PC-9 (cell line): ENCODE measurements at regions not wholly inside any gene's neighbourhood (a gene's known extent, or its start where the extent isn't known, plus 50 kb on each side); places are given as distances from the start of the nearest gene placed in this dataset.

Experiments
- BruUV-seq: library from RNA; stranded (reverse); fragments of 400-500 nt; replicated peaks from 2 replicates; lab custom pipeline; 2021; lab: Mats Ljungman, UMichigan
- CTCF ChIA-PET: fragments of 300-600 bp; sonication (Branson Sonifier 250); formaldehyde crosslinking; loops from one replicate; lab custom pipeline; 2022; ENCODE audit warnings: antibody characterized with exemption; lab: Charles Lee
- POLR2A ChIA-PET: fragments of 300-600 bp; sonication (Branson Sonifier 250); formaldehyde crosslinking; loops from one replicate; lab custom pipeline; 2022; ENCODE audit warnings: antibody characterized with exemption; ENCODE audit not compliant: unreplicated experiment; lab: Charles Lee
- DNase-seq, 2 experiments: peaks; one replicate each; pipeline versions ENCODE4 v3.0.0 to v3.0.0-alpha.2; 2015 to 2022; ENCODE audit warnings: mixed read lengths in 1 of 2
- H2AFZ ChIP-seq: fragments of 200-600 bp; sonication (generic); 2 replicates; pipeline ENCODE4 v1.8.1; 2017; ENCODE audit warnings: antibody characterized with exemption
- H3F3A ChIP-seq: fragments of 200-600 bp; sonication (generic); 2 replicates; pipeline ENCODE4 v1.8.1; 2017; ENCODE audit warnings: antibody characterized with exemption, mild to moderate bottlenecking, low read depth; ENCODE audit not compliant: insufficient read depth
- H3K27ac ChIP-seq: fragments of 200-600 bp; sonication (generic); 2 replicates; pipeline ENCODE4 v1.6.1; 2016; ENCODE audit warnings: mixed run types
- H3K27me3 ChIP-seq: fragments of 200-600 bp; sonication (generic); 2 replicates; pipeline ENCODE4 v1.6.1; 2016; ENCODE audit warnings: low read depth, mixed run types; ENCODE audit not compliant: insufficient read depth
- H3K36me3 ChIP-seq: fragments of 200-600 bp; sonication (generic); 2 replicates; pipeline ENCODE4 v1.6.1; 2016; ENCODE audit warnings: low read depth, mixed run types
- H3K4me1 ChIP-seq: fragments of 200-600 bp; sonication (generic); replicated peaks from 2 replicates; pipeline ENCODE4 v1.6.1; 2016; ENCODE audit warnings: mixed run types; ENCODE audit not compliant: insufficient read depth
- H3K4me2 ChIP-seq: fragments of 200-600 bp; sonication (generic); 2 replicates; pipeline ENCODE4 v1.6.1; 2017; ENCODE audit warnings: mixed run types
- H3K4me3 ChIP-seq: fragments of 200-600 bp; sonication (generic); 2 replicates; pipeline ENCODE4 v1.6.1; 2016; ENCODE audit warnings: mixed run types
- H3K79me2 ChIP-seq: fragments of 200-600 bp; sonication (generic); 2 replicates; pipeline ENCODE4 v1.6.1; 2017; ENCODE audit warnings: low read depth, mixed run types
- H3K9me2 ChIP-seq: fragments of 200-600 bp; sonication (generic); 2 replicates; pipeline ENCODE4 v1.8.1; 2017; ENCODE audit warnings: mild to moderate bottlenecking; ENCODE audit not compliant: insufficient read depth
- H3K9me3 ChIP-seq: fragments of 200-600 bp; sonication (generic); 2 replicates; pipeline ENCODE4 v1.8.1; 2016; ENCODE audit warnings: low read depth; ENCODE audit not compliant: insufficient read depth
- H4K20me1 ChIP-seq: fragments of 200-600 bp; sonication (generic); 2 replicates; pipeline ENCODE4 v1.8.1; 2017; ENCODE audit not compliant: insufficient read depth
- CTCF ChIP-seq: fragments of 200-600 bp; sonication (generic); conservative IDR thresholded peaks from 2 replicates; pipeline ENCODE4 v1.6.1; 2017; ENCODE audit warnings: mixed run types, antibody characterized with exemption, mild to moderate bottlenecking, moderate library complexity
- EZH2 ChIP-seq: fragments of 200-600 bp; sonication (generic); IDR thresholded peaks from 2 replicates; pipeline ENCODE4 v1.8.0; 2017; ENCODE audit warnings: antibody characterized with exemption, low read depth
- intact Hi-C: fragments of 100-400 bp; cut with micrococcal nuclease; formaldehyde crosslinking; loops from one replicate; pipeline ENCODE4 v1.10.0; 2022; ENCODE audit not compliant: unreplicated experiment

DNA sequence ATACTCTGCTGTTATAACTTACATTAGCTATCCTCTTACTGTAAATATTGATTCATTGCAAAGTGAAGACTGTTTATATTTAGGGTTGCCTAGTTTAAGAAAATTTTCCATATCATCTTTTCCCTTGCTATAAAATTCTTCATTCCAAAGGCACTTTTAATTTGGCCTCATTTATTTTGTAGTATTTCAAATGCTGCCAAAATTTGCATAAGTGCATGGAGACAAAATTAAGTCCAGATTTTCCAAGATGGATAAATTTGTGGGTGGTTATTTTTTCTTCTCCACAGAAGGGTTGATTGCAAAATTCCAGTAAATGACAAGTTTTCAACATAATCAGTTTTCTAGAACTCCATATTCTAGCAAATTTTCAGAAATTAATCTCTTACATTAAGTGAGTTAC, 141.5 kb upstream of the MTAP start:
- no peak for TF ChIP-seq CTCF
- no peak for TF ChIP-seq EZH2
- no TSS peak for BruUV-seq
- intact Hi-C loops = no loop called here
- H3F3A ChIP-seq = no peaks in the 10 kb centered on the region
- no peaks in the 10 kb centered on the region for H3K36me3 ChIP-seq
- CTCF ChIA-PET = no interaction called here
- H3K4me2 ChIP-seq = no peak overlapping the region
- no peaks in the 10 kb centered on the region for H3K4me1 ChIP-seq
- H4K20me1 ChIP-seq = no peaks in the 10 kb centered on the region
- H3K9me3 ChIP-seq = no peaks in the 10 kb centered on the region
- DNase-seq = no peak
- H3K4me3 ChIP-seq = no peak overlapping the region
- no peak overlapping the region for H2AFZ ChIP-seq
- POLR2A ChIA-PET = no interaction called here
- H3K27ac ChIP-seq = no peak overlapping the region
- no peaks in the 10 kb centered on the region for H3K9me2 ChIP-seq
- H3K27me3 ChIP-seq = no peaks in the 10 kb centered on the region
- H3K79me2 ChIP-seq = no peaks in the 10 kb centered on the region

- POLR2A ChIA-PET = no interaction called here
- intact Hi-C loops = no loop called here
- Histone ChIP-seq H3K9me2 (no peaks in the 10 kb centered on the region), H3K4me2 (no peak overlapping the region), H3F3A (no peaks in the 10 kb centered on the region), H3K27ac (no peak overlapping the region), H3K27me3 (no peaks in the 10 kb centered on the region), H3K36me3 (no peaks in the 10 kb centered on the region), H3K9me3 (no peaks in the 10 kb centered on the region), H3K4me1 (no peaks in the 10 kb centered on the region), H3K79me2 (no peaks in the 10 kb centered on the region), H4K20me1 (no peaks in the 10 kb centered on the region), H2AFZ (no peak overlapping the region), H3K4me3 (no peak overlapping the region)
- TF ChIP-seq CTCF (no peak), EZH2 (no peak)
- DNase-seq = no peak
- BruUV-seq = no TSS peak
- CTCF ChIA-PET = no interaction called here
Measured at GRCh38 chr9:21661626-21662025, 140.8 kb upstream of the MTAP start.

DNA sequence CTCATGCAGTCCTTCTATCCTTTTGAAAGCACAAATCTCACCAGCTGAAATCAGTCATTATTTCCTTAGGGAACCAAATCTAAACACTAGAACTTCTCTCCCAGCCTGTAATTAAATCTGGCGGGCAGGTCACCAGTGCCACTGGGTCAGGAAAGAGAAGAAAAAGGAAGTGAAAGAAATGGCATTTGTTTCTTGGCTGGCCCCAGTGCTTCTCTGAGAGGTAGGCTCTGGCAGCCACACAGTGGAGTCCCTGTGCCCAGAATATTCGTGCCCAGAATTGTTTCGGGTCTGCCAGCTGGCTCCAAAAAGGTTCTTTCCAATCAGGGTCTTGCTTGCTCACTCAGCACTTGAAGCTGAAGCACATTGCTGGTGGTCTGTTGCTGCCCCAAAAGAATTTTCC, 133.9 kb upstream of the MTAP start:
- H3K4me2 ChIP-seq = no peak overlapping the region
- no peaks in the 10 kb centered on the region for H3K36me3 ChIP-seq
- no peak overlapping the region for H3K4me3 ChIP-seq
- no peaks in the 10 kb centered on the region for H3K27me3 ChIP-seq
- H4K20me1 ChIP-seq = no peaks in the 10 kb centered on the region
- CTCF ChIA-PET = no interaction called here
- no peak overlapping the region for H2AFZ ChIP-seq
- no peak overlapping the region for H3K27ac ChIP-seq
- H3K79me2 ChIP-seq = no peaks in the 10 kb centered on the region
- TF ChIP-seq CTCF (no peak), EZH2 (no peak)
- H3K9me3 ChIP-seq = no peaks in the 10 kb centered on the region
- no peak for DNase-seq
- no TSS peak for BruUV-seq
- no peaks in the 10 kb centered on the region for H3K4me1 ChIP-seq
- H3K9me2 ChIP-seq = no peaks in the 10 kb centered on the region
- POLR2A ChIA-PET = no interaction called here
- H3F3A ChIP-seq = no peaks in the 10 kb centered on the region
- intact Hi-C loops = no loop called here
